ENCODE measurements at regions not wholly inside any gene's neighbourhood (a gene's known extent, or its start where the extent isn't known, plus 50 kb on each side); places are given as distances from the start of the nearest gene placed in this dataset.

- no TSS peak for BruUV-seq (replicated peaks)
- POLR2A ChIA-PET, result no interaction called here
- H3K9ac ChIP-seq (ENCODE audit: control insufficient read depth, insufficient read depth, low read length), result no peak overlapping the region
- ATAC-seq, result no peak
- SMC1A ChIA-PET (ENCODE audit: uncharacterized antibody, unreplicated experiment), result no interaction called here
- no peaks in the 10 kb centered on the region for H3K4me1 ChIP-seq (ENCODE audit: control insufficient read depth, insufficient read depth, low read length)
- RAD21 ChIA-PET (ENCODE audit: unreplicated experiment), result no interaction called here
- H3K9me3 ChIP-seq (replicated peaks; ENCODE audit: control insufficient read depth, insufficient read depth, low read length), result no peaks in the 10 kb centered on the region
- H3K4me3 ChIP-seq, result no peak overlapping the region
- no peak overlapping the region for H3K4me2 ChIP-seq (ENCODE audit: control insufficient read depth, insufficient read depth)
- no peak for DNase-seq (ENCODE audit: low read depth, low spot score)
- H2AFZ ChIP-seq (ENCODE audit: control insufficient read depth, low read depth, low read length), result no peak overlapping the region
- H3K27ac ChIP-seq (ENCODE audit: control insufficient read depth, insufficient read depth), result no peak overlapping the region
- intact Hi-C loops (cut with micrococcal nuclease; ENCODE audit: unreplicated experiment) (no loop called here), in situ Hi-C loops (cut with MboI) (no loop called here)
- H4K20me1 ChIP-seq (ENCODE audit: control insufficient read depth, insufficient read depth), result no peaks in the 10 kb centered on the region
- H3K36me3 ChIP-seq (ENCODE audit: control insufficient read depth in 2 of 2, insufficient read depth in 2 of 2, low read length in 1 of 2), result no peaks in the 10 kb centered on the region
- TF ChIP-seq EP300 (IDR thresholded peaks at IDR 0.05; ENCODE audit: borderline replicate concordance in 1 of 2, control insufficient read depth in 1 of 2, low read depth in 2 of 2, low read length in 2 of 2) (no peak), USF2 (IDR thresholded peaks at IDR 0.05; ENCODE audit: borderline replicate concordance, low read depth, low read length) (no peak), PRDM15 (CRISPR knock-in tag; IDR thresholded peaks at IDR 0.05) (no peak)
- no peaks in the 10 kb centered on the region for H3K79me2 ChIP-seq (ENCODE audit: control insufficient read depth, insufficient read depth, low read length)
- no peak for FAIRE-seq
- WGBS (ENCODE audit: insufficient coverage, insufficient replicate concordance, low lambda C conversion rate, missing lambda C conversion rate), result 25% methylated on average over 5 of the region's 5 CpGs
- H3K27me3 ChIP-seq (replicated peaks in 1 of 2; ENCODE audit: control insufficient read depth in 2 of 2, insufficient read depth in 2 of 2, low read length in 1 of 2), result no peaks in the 10 kb centered on the region
- CTCF ChIA-PET, result interaction anchor here (1.7 kb wide), 1 partner anchor 17 kb away, joined by 6 read pairs; no protein-coding TSS in a partner anchor
Observed at GRCh38 chr5:26498972-26499371, 539.4 kb downstream of the CDH9 start.
